ENCODE measurements at regions not wholly inside any gene's neighbourhood (a gene's known extent, or its start where the extent isn't known, plus 50 kb on each side); places are given as distances from the start of the nearest gene placed in this dataset.

GRCh38 chr3:159913712-159914414 lies 74.8 kb upstream of the IL12A start:
- POLR2A ChIA-PET, result interaction anchor here (0.6 kb wide), 1 partner anchor 74 kb away, joined by 3 read pairs; the partner anchor contains the start of gene IL12A
- no peak for DNase-seq (ENCODE audit: low read depth, low spot score)
- CTCF ChIA-PET, result interaction anchor here (0.8 to 2.5 kb wide), 5 partner anchors 21 to 93 kb away, joined by 3 to 13 read pairs (median 3); partner anchors contain the start of gene IL12A
- TF ChIP-seq, protein P1, sequence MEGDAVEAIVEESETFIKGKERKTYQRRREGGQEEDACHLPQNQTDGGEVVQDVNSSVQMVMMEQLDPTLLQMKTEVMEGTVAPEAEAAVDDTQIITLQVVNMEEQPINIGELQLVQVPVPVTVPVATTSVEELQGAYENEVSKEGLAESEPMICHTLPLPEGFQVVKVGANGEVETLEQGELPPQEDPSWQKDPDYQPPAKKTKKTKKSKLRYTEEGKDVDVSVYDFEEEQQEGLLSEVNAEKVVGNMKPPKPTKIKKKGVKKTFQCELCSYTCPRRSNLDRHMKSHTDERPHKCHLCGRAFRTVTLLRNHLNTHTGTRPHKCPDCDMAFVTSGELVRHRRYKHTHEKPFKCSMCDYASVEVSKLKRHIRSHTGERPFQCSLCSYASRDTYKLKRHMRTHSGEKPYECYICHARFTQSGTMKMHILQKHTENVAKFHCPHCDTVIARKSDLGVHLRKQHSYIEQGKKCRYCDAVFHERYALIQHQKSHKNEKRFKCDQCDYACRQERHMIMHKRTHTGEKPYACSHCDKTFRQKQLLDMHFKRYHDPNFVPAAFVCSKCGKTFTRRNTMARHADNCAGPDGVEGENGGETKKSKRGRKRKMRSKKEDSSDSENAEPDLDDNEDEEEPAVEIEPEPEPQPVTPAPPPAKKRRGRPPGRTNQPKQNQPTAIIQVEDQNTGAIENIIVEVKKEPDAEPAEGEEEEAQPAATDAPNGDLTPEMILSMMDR (IDR thresholded peaks at IDR 0.05; ENCODE audit: insufficient read depth, low read length, missing control alignments), result no peak
- H3K4me3 ChIP-seq (ENCODE audit: low read depth, low read length), result no peak overlapping the region

GRCh38 chr3:159914426-159914825 lies 74.2 kb upstream of the IL12A start:
- TF ChIP-seq, protein P1 (IDR thresholded peaks at IDR 0.05; ENCODE audit: insufficient read depth, low read length, missing control alignments), result no peak
- no peak for DNase-seq (ENCODE audit: low read depth, low spot score)
- no peak overlapping the region for H3K4me3 ChIP-seq (ENCODE audit: low read depth, low read length)
- ChIA-PET POLR2A (interaction anchor here (0.6 to 1.4 kb wide), 3 partner anchors 14 to 74 kb away, joined by 3 to 6 read pairs (median 3); partner anchors contain the start of gene IL12A), CTCF (interaction anchor here (0.8 to 2.5 kb wide), 7 partner anchors 8 to 92 kb away, joined by 3 to 13 read pairs (median 4); partner anchors contain the start of gene IL12A)

DNA sequence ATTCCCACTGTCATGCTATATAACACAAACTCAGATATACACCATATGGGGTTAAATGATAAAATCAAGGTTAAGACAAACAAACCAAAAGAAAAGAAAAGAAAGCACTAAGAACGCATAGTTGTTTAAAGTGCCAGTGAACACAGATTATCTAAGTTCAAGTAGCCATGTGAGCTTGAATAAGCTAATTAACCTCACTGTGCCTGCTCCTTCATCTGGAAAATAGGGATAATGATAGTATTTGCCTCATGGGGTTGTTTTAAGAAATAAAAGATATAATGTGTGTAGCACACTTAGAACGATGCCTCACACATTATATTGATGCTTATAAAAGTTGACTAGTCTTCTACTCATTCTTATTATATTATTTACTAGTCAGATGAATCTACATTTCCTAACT lies 72.6 kb upstream of the IL12A start:
- POLR2A ChIA-PET, result no interaction called here
- TF ChIP-seq, protein P1 (IDR thresholded peaks at IDR 0.05; ENCODE audit: insufficient read depth, low read length, missing control alignments), result no peak
- no peak overlapping the region for H3K4me3 ChIP-seq (ENCODE audit: low read depth, low read length)
- CTCF ChIA-PET, result interaction anchor here (2.0 to 3.5 kb wide), 3 partner anchors 13 to 91 kb away, joined by 9 to 14 read pairs (median 13); no protein-coding TSS in a partner anchor
- no peak for DNase-seq (ENCODE audit: low read depth, low spot score)

DNA sequence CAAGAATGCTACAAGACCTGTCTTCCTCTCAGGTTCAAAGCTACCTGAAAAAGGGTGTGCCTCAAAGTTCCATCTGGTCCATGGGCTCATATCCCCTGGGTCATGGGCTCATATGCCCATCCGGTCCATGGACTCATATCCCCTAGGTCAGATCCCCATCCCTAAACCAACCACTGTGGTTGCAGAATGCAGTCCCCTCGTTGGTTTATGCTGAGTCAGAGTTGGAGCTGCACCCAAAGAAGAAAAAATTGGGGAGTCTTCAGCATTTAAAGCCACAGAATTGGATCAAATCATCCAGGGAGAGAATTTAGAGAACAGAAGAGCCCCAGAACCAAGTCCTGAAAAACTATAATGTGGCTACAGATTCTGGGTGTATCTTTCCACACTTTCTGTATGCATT lies 71.5 kb upstream of the IL12A start:
- TF ChIP-seq, protein P1 (IDR thresholded peaks at IDR 0.05; ENCODE audit: insufficient read depth, low read length, missing control alignments), result no peak
- H3K4me3 ChIP-seq (ENCODE audit: low read depth, low read length), result no peak overlapping the region
- ChIA-PET CTCF (interaction anchor here (2.2 to 3.5 kb wide), 3 partner anchors 12 to 89 kb away, joined by 8 to 14 read pairs (median 11); no protein-coding TSS in a partner anchor), POLR2A (no interaction called here)
- DNase-seq (ENCODE audit: low read depth, low spot score), result no peak

- ChIA-PET POLR2A (no interaction called here), CTCF (interaction anchor here (1.5 kb wide), 1 partner anchor 86 kb away, joined by 4 read pairs; no protein-coding TSS in a partner anchor)
- TF ChIP-seq, protein P1 (IDR thresholded peaks at IDR 0.05; ENCODE audit: insufficient read depth, low read length, missing control alignments), result no peak
- no peak for DNase-seq (ENCODE audit: low read depth, low spot score)
- no peak overlapping the region for H3K4me3 ChIP-seq (ENCODE audit: low read depth, low read length)
Observed at GRCh38 chr3:159919873-159920272, 68.8 kb upstream of the IL12A start.

- POLR2A ChIA-PET, result no interaction called here
- H3K4me3 ChIP-seq (ENCODE audit: low read depth, low read length), result no peak overlapping the region
- CTCF ChIA-PET, result interaction anchor here (0.7 to 12.5 kb wide), 4 partner anchors 38 to 87 kb away, joined by 3 to 92 read pairs (median 8); partner anchors contain the start of gene IL12A
- TF ChIP-seq, protein P1 (IDR thresholded peaks at IDR 0.05; ENCODE audit: insufficient read depth, low read length, missing control alignments), result no peak
- no peak for DNase-seq (ENCODE audit: low read depth, low spot score)
Observed at GRCh38 chr3:159922193-159922840, 66.3 kb upstream of the IL12A start.

Measured in AG04449 (cell line).